GM23338 (cell line): ENCODE measurements at regions not wholly inside any gene's neighbourhood (a gene's known extent, or its start where the extent isn't known, plus 50 kb on each side); places are given as distances from the start of the nearest gene placed in this dataset.

ENCODE experiments used
- CREB1 ChIP-seq: fragments of 250-450 bp; sonication (Bioruptor Pico); IDR thresholded peaks from 2 replicates; pipeline ENCODE4 v1.5.0; 2020; ENCODE audit warnings: low read depth, mild to moderate bottlenecking, moderate library complexity
- EZH2 ChIP-seq: fragments of 200-600 bp; sonication (generic); IDR thresholded peaks from one replicate; pipeline ENCODE4 v1.8.0; 2017; ENCODE audit warnings: antibody characterized with exemption, mild to moderate bottlenecking, low read depth; ENCODE audit not compliant: unreplicated experiment
- JUNB ChIP-seq: IDR thresholded peaks from one replicate; pipeline ENCODE4 v1.6.1; 2016; ENCODE audit warnings: antibody characterized with exemption; ENCODE audit not compliant: unreplicated experiment
- POLR2AphosphoS5 ChIP-seq: IDR thresholded peaks from 2 replicates; pipeline ENCODE4 v1.6.1; 2016; ENCODE audit warnings: antibody characterized with exemption, low read depth
- STAT1 ChIP-seq: IDR thresholded peaks from one replicate; pipeline ENCODE4 v1.6.1; 2016; ENCODE audit warnings: antibody characterized with exemption; ENCODE audit not compliant: unreplicated experiment
- ZNF462 ChIP-seq: fragments of 250-450 bp; sonication (Bioruptor Pico); IDR thresholded peaks from 2 replicates; pipeline ENCODE4 v1.5.0; 2020; ENCODE audit warnings: mild to moderate bottlenecking, moderate library complexity
- TF ChIP-seq, protein P1 (sequence below), 2 experiments: fragments of 200-600 bp in 1 of 2; sonication (generic) in 1 of 2; conservative IDR thresholded peaks; 2 replicates each; pipeline versions ENCODE4 v1.5.1 to v1.6.1; 2016 to 2017; ENCODE audit warnings: antibody characterized with exemption in 2 of 2, low read depth in 2 of 2, mild to moderate bottlenecking in 2 of 2, moderate library complexity in 1 of 2
- TF ChIP-seq, protein P2 (sequence below): IDR thresholded peaks from one replicate; pipeline ENCODE4 v1.6.1; 2018; ENCODE audit warnings: antibody characterized with exemption; ENCODE audit not compliant: unreplicated experiment

DNA sequence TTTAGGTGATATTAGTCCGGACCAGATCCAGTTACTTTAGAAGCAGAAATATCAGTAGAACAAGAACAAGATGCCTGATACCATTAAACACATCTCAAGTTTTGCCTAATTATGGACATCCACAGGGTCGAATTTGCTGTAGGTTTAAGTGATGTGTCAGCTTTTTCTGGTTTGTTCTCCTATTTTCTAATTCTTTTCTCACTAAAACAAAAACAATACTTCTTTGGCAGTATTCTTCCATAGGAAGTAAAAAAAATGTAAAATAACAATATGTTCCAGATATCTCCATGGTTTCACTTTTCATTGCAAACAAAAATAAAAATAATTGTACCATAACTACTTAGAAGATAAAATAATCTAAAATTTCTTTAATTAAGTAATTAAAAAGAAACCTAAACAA is 265.7 kb downstream of the SHOX2 start (continued):
- TF ChIP-seq ZNF462 (CRISPR knock-in tag) = no peak
- no peak for TF ChIP-seq POLR2AphosphoS5
- TF ChIP-seq, protein P1, sequence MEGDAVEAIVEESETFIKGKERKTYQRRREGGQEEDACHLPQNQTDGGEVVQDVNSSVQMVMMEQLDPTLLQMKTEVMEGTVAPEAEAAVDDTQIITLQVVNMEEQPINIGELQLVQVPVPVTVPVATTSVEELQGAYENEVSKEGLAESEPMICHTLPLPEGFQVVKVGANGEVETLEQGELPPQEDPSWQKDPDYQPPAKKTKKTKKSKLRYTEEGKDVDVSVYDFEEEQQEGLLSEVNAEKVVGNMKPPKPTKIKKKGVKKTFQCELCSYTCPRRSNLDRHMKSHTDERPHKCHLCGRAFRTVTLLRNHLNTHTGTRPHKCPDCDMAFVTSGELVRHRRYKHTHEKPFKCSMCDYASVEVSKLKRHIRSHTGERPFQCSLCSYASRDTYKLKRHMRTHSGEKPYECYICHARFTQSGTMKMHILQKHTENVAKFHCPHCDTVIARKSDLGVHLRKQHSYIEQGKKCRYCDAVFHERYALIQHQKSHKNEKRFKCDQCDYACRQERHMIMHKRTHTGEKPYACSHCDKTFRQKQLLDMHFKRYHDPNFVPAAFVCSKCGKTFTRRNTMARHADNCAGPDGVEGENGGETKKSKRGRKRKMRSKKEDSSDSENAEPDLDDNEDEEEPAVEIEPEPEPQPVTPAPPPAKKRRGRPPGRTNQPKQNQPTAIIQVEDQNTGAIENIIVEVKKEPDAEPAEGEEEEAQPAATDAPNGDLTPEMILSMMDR (conservative IDR thresholded peaks at IDR 0.05; ENCODE audit: low read depth in 2 of 2) = no peak
- TF ChIP-seq CREB1 (CRISPR knock-in tag) = no peak
- TF ChIP-seq JUNB = no peak
- TF ChIP-seq, protein P2, sequence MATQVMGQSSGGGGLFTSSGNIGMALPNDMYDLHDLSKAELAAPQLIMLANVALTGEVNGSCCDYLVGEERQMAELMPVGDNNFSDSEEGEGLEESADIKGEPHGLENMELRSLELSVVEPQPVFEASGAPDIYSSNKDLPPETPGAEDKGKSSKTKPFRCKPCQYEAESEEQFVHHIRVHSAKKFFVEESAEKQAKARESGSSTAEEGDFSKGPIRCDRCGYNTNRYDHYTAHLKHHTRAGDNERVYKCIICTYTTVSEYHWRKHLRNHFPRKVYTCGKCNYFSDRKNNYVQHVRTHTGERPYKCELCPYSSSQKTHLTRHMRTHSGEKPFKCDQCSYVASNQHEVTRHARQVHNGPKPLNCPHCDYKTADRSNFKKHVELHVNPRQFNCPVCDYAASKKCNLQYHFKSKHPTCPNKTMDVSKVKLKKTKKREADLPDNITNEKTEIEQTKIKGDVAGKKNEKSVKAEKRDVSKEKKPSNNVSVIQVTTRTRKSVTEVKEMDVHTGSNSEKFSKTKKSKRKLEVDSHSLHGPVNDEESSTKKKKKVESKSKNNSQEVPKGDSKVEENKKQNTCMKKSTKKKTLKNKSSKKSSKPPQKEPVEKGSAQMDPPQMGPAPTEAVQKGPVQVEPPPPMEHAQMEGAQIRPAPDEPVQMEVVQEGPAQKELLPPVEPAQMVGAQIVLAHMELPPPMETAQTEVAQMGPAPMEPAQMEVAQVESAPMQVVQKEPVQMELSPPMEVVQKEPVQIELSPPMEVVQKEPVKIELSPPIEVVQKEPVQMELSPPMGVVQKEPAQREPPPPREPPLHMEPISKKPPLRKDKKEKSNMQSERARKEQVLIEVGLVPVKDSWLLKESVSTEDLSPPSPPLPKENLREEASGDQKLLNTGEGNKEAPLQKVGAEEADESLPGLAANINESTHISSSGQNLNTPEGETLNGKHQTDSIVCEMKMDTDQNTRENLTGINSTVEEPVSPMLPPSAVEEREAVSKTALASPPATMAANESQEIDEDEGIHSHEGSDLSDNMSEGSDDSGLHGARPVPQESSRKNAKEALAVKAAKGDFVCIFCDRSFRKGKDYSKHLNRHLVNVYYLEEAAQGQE = no peak
- TF ChIP-seq STAT1 = no peak
- TF ChIP-seq EZH2 = no peak
